ENCODE measurements at regions not wholly inside any gene's neighbourhood (a gene's known extent, or its start where the extent isn't known, plus 50 kb on each side); places are given as distances from the start of the nearest gene placed in this dataset.

DNA sequence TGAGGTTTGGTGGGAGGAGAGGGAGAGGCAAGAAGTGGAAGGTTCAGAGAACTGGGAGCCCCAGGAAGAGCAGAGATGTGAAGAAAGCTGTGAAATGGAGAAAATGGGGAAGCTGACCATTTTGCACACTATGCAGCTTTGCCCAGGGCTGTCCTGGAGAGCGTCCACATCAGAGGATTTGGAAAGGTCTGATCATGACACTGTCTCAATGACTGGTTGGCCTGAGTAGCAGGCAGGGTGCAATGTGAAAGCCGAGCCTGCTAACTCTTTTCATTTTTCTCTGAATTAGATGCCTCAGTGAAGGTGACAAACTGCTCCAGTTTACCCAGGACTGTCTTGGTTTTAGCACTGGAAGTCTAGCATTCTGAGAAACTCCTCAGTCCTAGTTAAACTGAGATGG lies 330.1 kb upstream of the RPS6KA3 start:
- DNase-seq = no peak

- DNase-seq = peak; percentile 29
These were observed 329.3 kb upstream of the RPS6KA3 start for GRCh38 chrX:20595928-20596575.

- no peak for DNase-seq
These were observed 328.3 kb upstream of the RPS6KA3 start for GRCh38 chrX:20594985-20595384.

- no peak for DNase-seq
These were observed 327.1 kb upstream of the RPS6KA3 start for GRCh38 chrX:20593836-20594235.

DNA sequence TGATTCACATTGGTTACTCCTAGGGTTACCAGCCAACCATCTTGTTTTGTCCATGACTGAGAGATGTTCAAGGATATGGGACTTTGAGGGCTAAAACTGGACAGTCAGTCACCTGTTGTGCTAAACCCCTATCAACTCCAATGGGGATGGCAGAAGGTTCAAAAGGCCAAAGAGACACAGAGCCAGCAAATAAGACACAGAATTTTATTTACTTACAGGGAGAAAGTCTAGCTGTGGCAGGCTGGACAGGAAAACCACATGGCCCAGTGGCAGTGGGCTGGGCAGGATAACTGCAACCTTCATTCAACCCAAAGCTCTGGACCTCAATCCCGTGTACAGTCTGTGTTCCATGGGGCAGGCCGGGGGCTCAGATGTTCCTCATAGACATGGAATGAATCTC lies 326.7 kb upstream of the RPS6KA3 start:
- DNase-seq = no peak

DNA sequence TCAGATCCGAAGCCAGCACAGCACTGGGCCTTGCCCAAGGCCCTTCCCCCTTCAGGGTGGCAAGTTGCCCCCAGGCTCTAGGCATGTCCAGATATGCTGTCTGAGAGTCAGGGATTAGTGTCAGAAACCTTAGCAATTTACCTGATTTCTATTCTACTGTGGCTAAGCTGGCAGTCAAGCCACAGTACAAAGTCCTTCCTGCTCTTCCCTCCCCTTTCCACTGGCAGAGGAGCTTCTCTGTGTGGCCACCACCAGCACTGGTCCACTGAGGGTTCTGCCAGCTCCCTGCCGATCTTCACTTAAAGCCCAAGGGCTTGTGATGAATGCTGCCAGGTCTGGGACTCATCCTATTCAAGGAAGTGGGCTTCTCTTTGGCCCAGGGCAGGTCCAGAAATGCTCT lies 324.5 kb upstream of the RPS6KA3 start:
- no peak for DNase-seq

- DNase-seq = no peak
These were observed 319.1 kb upstream of the RPS6KA3 start for GRCh38 chrX:20585782-20586181.

- no peak for DNase-seq
These were observed 304.9 kb upstream of the RPS6KA3 start for GRCh38 chrX:20571611-20572010.

DNA sequence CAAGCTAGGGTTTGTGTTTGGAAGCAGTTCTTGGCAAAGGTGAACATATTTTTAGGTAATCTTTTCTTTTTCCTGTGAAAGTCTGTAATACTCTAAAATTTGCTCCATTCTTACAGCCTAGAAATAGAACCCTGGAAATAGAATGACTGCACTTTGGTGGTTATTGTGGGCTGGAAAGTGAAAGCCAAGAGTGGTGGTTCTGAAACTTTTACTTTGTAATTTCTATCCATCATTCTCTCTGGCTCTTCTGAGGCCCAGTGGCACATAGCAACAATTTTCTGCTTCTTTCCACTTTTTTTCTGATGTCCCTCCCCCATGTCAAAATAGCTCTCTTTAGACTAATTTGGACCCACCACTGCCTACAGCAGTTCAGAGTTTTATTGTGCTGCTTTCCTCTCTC lies 300.4 kb upstream of the RPS6KA3 start:
- no peak for DNase-seq

- DNase-seq = no peak
These were observed 280.9 kb upstream of the RPS6KA3 start for GRCh38 chrX:20547611-20548051.

- DNase-seq = no peak
These were observed 278.8 kb upstream of the RPS6KA3 start for GRCh38 chrX:20545538-20545937.

GRCh38 chrX:20542072-20542471 lies 275.4 kb upstream of the RPS6KA3 start:
- DNase-seq = no peak

DNA sequence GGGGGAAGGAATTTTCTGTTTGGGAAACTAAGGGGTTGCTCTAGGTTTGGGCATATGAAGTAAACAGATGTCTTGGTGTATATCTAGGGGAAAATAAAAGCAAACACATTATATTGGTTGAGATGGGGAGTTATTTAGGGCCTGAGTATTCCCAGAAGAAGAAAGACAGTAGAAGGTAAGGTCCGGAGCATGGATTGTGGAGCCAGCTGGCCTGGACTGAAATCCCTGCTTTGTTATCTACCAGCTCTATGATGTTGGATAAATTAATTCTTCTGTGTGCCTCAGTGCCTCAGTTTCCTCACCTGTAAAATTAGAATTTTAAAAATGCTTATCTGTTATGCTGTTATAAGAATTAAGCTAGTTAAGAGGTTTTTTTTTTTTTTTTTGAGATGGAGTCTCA lies 272.3 kb upstream of the RPS6KA3 start:
- no peak for DNase-seq

DNA sequence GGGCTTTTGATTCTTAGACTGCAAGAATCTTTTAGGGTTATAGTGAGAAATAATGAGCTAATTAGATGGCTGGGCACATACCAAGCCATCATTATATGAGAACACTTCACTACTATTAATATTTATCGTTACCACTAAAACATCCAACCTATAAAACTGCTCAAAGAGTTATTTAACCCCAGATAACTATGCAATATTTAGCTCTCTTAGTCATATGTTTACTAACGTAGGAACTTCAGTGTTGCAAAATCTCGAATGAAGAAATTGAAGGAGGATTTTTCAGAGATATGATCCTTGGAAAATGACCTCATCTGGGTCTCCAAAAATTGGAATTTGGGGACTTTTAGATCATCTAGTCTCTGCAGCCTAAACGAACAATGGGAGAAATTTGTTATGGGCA lies 265.0 kb upstream of the RPS6KA3 start:
- no peak for DNase-seq

DNA sequence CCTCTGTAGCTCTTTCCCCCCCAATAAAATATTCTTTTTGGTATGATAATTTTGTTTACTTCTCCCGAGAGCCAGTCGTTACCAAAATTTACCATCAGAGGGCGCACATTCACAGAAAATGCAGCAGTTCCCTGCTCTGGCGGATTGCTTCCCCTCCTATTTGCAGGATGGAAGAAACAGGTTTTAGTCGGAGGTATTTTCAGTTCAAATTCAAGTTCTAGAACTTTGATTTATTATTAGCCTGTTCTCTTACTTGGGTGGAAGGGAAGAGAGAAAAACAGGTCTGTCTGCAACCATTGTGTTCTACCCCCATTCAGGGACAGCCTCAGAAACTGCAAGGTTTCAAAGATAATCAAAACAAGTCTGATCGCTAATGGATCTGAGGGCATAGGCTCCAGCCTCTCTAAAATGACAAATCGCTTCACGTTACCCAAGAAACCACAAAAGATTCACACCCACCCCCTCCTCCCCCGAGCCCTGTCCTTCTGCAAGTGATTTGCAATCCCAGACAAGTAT lies 263.8 kb upstream of the RPS6KA3 start:
- peak; percentile 38 for DNase-seq

DNA sequence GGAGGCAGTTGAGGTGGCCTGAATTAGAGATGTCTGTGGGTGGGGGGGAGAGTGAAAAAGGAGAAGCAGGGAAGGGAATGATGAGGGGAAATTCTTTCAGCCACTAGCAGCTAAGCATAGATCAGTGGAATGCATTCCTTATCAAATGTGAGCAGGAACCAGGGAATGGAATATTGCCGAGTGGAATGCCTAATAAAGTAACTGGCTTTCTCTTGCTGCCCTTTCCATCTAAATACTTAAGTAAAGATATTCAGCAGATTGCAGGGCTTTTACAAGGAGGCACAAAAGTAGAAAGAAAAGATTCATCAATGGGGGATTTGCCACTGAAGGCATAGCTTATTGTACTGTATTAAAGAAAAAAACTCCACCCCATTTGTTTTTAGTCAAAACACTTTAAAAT lies 263.0 kb upstream of the RPS6KA3 start:
- no peak for DNase-seq

- no peak for DNase-seq
These were observed 262.6 kb upstream of the RPS6KA3 start for GRCh38 chrX:20529301-20529700.

GRCh38 chrX:20527558-20528011 lies 260.9 kb upstream of the RPS6KA3 start:
- DNase-seq = no peak

- no peak for DNase-seq
These were observed 260.3 kb upstream of the RPS6KA3 start for GRCh38 chrX:20527041-20527440.

DNA sequence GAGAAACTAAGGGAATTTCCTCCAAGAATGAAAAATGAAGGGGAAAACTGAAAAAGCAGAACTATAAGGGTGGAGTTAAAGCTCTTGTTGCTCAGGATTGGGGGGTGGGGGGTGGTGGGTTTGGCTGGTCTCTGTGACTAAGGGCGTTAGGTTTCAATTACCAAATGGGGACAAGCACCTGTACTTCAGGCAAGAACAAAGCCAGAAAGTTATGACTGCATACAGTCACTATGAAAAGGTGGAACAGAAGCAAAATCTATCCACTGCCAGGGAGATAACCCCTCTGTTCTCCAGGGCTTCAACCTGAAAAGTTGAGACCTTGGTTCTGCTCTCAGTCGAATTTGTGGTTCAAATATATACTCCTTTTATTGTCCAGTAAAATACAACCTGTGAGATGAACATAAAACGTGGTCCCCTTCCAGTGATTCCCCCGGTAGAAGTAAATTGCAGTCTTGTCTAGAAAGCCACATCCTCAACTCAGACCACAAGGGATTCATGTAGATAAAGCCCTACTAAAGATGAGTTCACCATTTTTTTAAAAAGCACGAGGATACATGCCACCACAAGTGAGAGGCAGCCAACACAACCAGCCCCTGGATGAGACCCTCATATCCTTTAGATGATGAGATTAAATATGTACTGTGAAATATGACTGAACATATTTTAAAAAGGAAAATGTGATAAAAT lies 257.1 kb upstream of the RPS6KA3 start:
- no peak for DNase-seq

- no peak for DNase-seq
These were observed 255.7 kb upstream of the RPS6KA3 start for GRCh38 chrX:20522420-20522819.

DNA sequence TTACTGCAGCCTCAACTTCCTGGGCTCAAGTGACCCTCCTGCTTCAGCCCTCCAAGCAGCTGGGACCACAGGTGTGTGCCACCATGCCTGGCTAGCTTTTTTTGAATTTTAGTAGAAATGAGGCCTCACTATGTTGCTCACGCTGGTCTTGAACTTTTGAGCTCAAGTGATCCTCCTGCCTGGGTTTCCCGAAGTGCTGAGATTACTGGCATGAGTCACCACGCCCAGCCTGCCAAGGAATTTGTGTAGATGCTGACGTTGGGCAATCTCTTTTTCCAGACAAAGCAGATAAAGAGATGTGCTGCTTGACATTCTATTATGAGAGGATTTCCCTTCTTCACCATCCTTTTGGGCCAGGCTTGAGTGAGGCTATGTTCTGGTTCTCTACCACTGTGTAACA lies 254.5 kb upstream of the RPS6KA3 start:
- no peak for DNase-seq

- no peak for DNase-seq
These were observed 253.1 kb upstream of the RPS6KA3 start for GRCh38 chrX:20519826-20520225.

DNA sequence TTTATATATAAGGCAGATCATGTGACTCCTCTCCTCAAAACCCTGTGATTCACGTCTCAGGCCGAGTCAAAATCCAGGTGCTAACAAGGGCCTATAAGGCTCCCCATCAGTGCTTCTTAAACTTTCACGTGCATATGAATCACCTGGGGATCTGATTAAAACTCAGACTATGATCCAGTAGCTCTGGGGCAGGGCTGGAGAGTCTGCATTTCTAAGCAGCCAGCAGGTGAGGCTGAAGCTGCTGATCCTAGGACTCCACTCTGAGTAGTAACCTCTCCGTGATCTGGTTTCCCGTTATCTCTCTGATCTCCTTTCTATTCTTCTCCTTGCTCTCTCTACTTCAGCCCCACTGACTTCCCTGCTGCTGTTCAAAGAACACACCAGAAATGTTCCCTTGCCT lies 252.4 kb upstream of the RPS6KA3 start:
- no peak for DNase-seq

DNA sequence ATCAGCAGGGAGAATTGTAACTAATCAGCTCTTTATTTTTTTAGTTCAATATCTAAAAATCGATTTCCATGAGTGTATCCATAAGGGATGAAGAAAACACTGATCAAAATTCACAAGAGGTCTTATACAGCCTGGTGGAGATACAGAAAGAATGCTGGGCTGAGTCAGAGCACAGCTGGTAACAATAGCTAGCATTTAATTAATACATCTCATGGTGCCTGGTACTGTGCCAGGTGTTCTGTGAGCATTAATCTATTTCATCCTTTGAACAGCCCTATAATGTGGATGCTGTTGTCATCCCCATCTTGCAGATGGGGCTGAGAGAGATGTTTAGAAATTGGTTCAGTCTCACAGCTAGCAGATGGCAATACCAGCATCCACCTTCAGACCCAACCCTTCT lies 250.9 kb upstream of the RPS6KA3 start:
- DNase-seq = no peak
